Neutrophil (primary cell): ENCODE measurements at regions not wholly inside any gene's neighbourhood (a gene's known extent, or its start where the extent isn't known, plus 50 kb on each side); places are given as distances from the start of the nearest gene placed in this dataset.
A peak's percentile ranks its signal among the peaks of the same experiment; 100 is the strongest.

Experiments
- H3K27ac ChIP-seq: fragments of 200-600 bp; sonication (generic); 2 replicates; pipeline ENCODE4 v1.5.1; 2016; ENCODE audit warnings: mild to moderate bottlenecking, moderate library complexity
- H3K27me3 ChIP-seq: fragments of 200-600 bp; sonication (generic); 2 replicates; pipeline ENCODE4 v1.6.0; 2016; ENCODE audit warnings: mild to moderate bottlenecking
- H3K36me3 ChIP-seq: fragments of 200-600 bp; sonication (generic); 2 replicates; pipeline ENCODE4 v1.5.1; 2017
- H3K4me1 ChIP-seq, 2 experiments: fragments of 200-600 bp in 1 of 2; sonication (generic) in 1 of 2; 1 replicate in 1 of 2; 2 replicates in 1 of 2; pipeline versions ENCODE4 v1.5.1 to v1.6.1; 2013 to 2016; ENCODE audit warnings: low read depth in 1 of 2, low read length in 1 of 2, mild to moderate bottlenecking in 1 of 2, moderate library complexity in 1 of 2; ENCODE audit not compliant: control insufficient read depth in 1 of 2, insufficient read depth in 1 of 2
- H3K4me3 ChIP-seq, 2 experiments: fragments of 200-600 bp in 1 of 2; sonication (generic) in 1 of 2; 1 replicate in 1 of 2; 2 replicates in 1 of 2; pipeline ENCODE4 v1.5.1; 2013 to 2016; ENCODE audit warnings: low read depth in 1 of 2, low read length in 1 of 2, mild to moderate bottlenecking in 1 of 2, moderate library complexity in 1 of 2
- H3K9me3 ChIP-seq: fragments of 200-600 bp; sonication (generic); 2 replicates; pipeline ENCODE4 v1.5.1; 2016
- CTCF ChIP-seq: fragments of 200-600 bp; sonication (generic); IDR thresholded peaks from 2 replicates; pipeline ENCODE4 v1.5.1; 2016; ENCODE audit warnings: antibody characterized with exemption

- no peak overlapping the region for H3K4me3 ChIP-seq
- no peak for TF ChIP-seq CTCF
Measured at GRCh38 chr6:5896476-5897200, 110.1 kb downstream of the NRN1 start.

GRCh38 chr6:5894357-5894756 is 112.4 kb downstream of the NRN1 start:
- H3K27ac ChIP-seq = no peak overlapping the region
- H3K9me3 ChIP-seq = no peaks in the 10 kb centered on the region
- peaks cover 0 to 8% of the 10 kb centered on the region in 2 experiments for H3K4me1 ChIP-seq
- no peak for TF ChIP-seq CTCF
- no peak overlapping the region for H3K4me3 ChIP-seq
- no peaks in the 10 kb centered on the region for H3K36me3 ChIP-seq
- no peaks in the 10 kb centered on the region for H3K27me3 ChIP-seq

More at GRCh38 chr6:5896476-5897200, 110.1 kb downstream of the NRN1 start:
- no peaks in the 10 kb centered on the region for H3K9me3 ChIP-seq
- H3K4me1 ChIP-seq = peaks cover 0 to 8% of the 10 kb centered on the region in 2 experiments
- no peak overlapping the region for H3K27ac ChIP-seq
- no peaks in the 10 kb centered on the region for H3K27me3 ChIP-seq
- H3K36me3 ChIP-seq = no peaks in the 10 kb centered on the region

GRCh38 chr6:5893295-5893694 is 113.4 kb downstream of the NRN1 start:
- H3K36me3 ChIP-seq = no peaks in the 10 kb centered on the region
- no peak for TF ChIP-seq CTCF
- H3K4me1 ChIP-seq = peaks cover 0 to 8% of the 10 kb centered on the region in 2 experiments
- H3K27ac ChIP-seq = no peak overlapping the region
- H3K4me3 ChIP-seq = no peak overlapping the region
- H3K9me3 ChIP-seq = no peaks in the 10 kb centered on the region
- no peaks in the 10 kb centered on the region for H3K27me3 ChIP-seq

- TF ChIP-seq CTCF = no peak
- Histone ChIP-seq H3K27me3 (no peaks in the 10 kb centered on the region), H3K4me1 (peaks cover 0 to 8% of the 10 kb centered on the region in 2 experiments), H3K4me3 (peak overlapping the region; percentile 43 to 49), H3K27ac (peak overlapping the region; percentile 67), H3K9me3 (no peaks in the 10 kb centered on the region), H3K36me3 (no peaks in the 10 kb centered on the region)
Measured at GRCh38 chr6:5892669-5893068, 114.1 kb downstream of the NRN1 start.

- Histone ChIP-seq H3K9me3 (no peaks in the 10 kb centered on the region), H3K36me3 (no peaks in the 10 kb centered on the region)
Measured at GRCh38 chr6:5878792-5879191, 127.9 kb downstream of the NRN1 start.

More at GRCh38 chr6:5878792-5879191, 127.9 kb downstream of the NRN1 start:
- no peak overlapping the region for H3K4me3 ChIP-seq
- H3K27me3 ChIP-seq = peaks cover 6% of the 10 kb centered on the region
- no peak overlapping the region for H3K27ac ChIP-seq
- H3K4me1 ChIP-seq = peaks cover 3 to 9% of the 10 kb centered on the region in 2 experiments
- no peak for TF ChIP-seq CTCF
